KMS-11 (cell line): ENCODE measurements at regions not wholly inside any gene's neighbourhood (a gene's known extent, or its start where the extent isn't known, plus 50 kb on each side); places are given as distances from the start of the nearest gene placed in this dataset.

ENCODE experiments used
- H2AFZ ChIP-seq: fragments of 200-600 bp; sonication (generic); 2 replicates; pipeline ENCODE4 v1.6.1; 2016; ENCODE audit warnings: antibody characterized with exemption, mixed run types, low read depth
- H3K27ac ChIP-seq: fragments of 200-600 bp; sonication (generic); 2 replicates; pipeline ENCODE4 v1.6.1; 2016; ENCODE audit warnings: mild to moderate bottlenecking, mixed run types
- H3K27me3 ChIP-seq: fragments of 200-600 bp; sonication (generic); 2 replicates; pipeline ENCODE4 v1.6.1; 2017; ENCODE audit warnings: mild to moderate bottlenecking, low read depth, mixed run types, moderate library complexity; ENCODE audit not compliant: insufficient read depth
- H3K36me3 ChIP-seq: fragments of 200-600 bp; sonication (generic); 2 replicates; pipeline ENCODE4 v1.6.1; 2017; ENCODE audit warnings: mild to moderate bottlenecking, mixed run types; ENCODE audit not compliant: insufficient read depth
- H3K4me1 ChIP-seq: fragments of 200-600 bp; sonication (generic); 2 replicates; pipeline ENCODE4 v1.6.1; 2016; ENCODE audit warnings: mild to moderate bottlenecking, low read depth, mixed run types; ENCODE audit not compliant: poor library complexity, severe bottlenecking
- H3K4me2 ChIP-seq: fragments of 200-600 bp; sonication (generic); 2 replicates; pipeline ENCODE4 v1.7.0; 2016; ENCODE audit warnings: mild to moderate bottlenecking, mixed run types
- H3K4me3 ChIP-seq: fragments of 200-600 bp; sonication (generic); IDR thresholded peaks from 2 replicates; pipeline ENCODE4 v1.6.1; 2017; ENCODE audit warnings: low read depth, low read length, mixed read lengths; ENCODE audit not compliant: insufficient read depth
- H3K79me2 ChIP-seq: fragments of 200-600 bp; sonication (generic); 2 replicates; pipeline ENCODE4 v1.6.1; 2016; ENCODE audit warnings: low read depth, mixed run types; ENCODE audit not compliant: insufficient read depth
- H3K9ac ChIP-seq: fragments of 200-600 bp; sonication (generic); 2 replicates; pipeline ENCODE4 v1.6.1; 2016; ENCODE audit warnings: mild to moderate bottlenecking, mixed run types
- H4K20me1 ChIP-seq: fragments of 200-600 bp; sonication (generic); 2 replicates; pipeline ENCODE4 v1.6.1; 2016; ENCODE audit warnings: mild to moderate bottlenecking, mixed run types; ENCODE audit not compliant: insufficient read depth
- TF ChIP-seq, protein P1 (sequence below): fragments of 200-600 bp; sonication (generic); conservative IDR thresholded peaks from 2 replicates; pipeline ENCODE4 v1.6.1; 2017; ENCODE audit warnings: low read depth, mild to moderate bottlenecking, antibody characterized with exemption, low read length, moderate library complexity, mixed read lengths

DNA sequence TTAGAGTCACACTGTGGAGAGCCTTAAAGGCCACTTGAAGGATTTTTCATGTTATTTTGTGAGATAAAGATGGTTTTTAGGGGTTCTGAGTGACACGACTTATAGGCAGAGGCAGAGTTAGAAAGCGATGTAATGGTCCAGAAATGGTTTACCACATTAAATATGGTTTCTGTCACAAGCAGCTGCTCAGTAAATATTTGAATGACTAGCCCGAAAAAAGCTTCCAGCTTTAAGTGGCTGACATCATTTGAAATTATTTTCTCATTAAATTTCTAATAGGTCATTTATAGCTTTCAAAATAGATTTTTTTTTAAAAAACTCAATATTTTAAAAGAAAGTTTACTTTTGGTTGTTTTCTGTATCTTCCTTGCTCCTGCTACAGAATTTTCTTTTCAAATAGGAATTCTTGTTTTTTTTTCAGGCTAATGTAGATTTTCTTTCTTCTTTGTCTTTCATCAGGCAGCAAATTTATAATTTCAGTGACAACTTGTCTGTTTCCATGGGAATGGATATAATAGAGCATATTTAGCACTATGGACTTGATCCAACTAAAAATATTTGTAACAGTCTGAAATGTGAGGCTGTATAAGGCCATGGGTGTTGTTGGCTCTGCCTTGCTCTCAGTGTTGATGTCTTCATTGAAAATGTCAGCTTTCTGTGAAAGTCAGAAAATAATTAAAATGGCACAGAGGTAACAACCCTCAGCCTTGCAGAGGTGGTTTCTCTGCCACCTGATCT lies 700.0 kb downstream of the TMTC2 start:
- no peak overlapping the region for H2AFZ ChIP-seq

DNA sequence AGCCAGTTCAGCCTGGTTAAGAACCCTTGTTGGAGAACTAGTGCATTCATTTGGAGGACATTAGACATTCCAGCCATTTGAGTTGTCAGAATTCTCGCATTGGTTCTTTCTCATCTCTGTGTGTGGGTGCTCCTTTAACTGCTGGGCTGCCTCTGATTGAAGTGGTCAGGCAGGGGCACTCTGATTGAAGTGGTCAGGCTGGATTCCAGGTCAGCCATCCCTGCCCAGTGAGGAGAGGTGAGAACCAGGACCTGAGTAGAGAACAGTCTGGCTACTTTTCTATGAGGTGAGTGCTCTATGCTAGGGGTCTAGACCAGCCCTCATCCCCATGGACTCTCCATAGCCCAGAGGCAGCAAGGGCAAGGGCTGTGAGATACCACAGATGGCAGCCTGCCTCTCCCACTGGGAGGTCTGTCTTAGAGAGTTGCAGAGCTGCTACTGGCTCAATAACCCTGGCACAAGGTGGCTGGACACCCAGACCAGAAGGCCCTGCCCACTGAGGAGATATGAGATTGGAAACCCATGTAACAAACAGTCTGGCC lies 691.6 kb downstream of the TMTC2 start:
- Histone ChIP-seq H3K9ac (no peak overlapping the region), H3K79me2 (no peaks in the 10 kb centered on the region), H2AFZ (no peak overlapping the region), H3K4me3 (no peak overlapping the region), H3K27ac (no peak overlapping the region), H3K4me1 (no peaks in the 10 kb centered on the region), H4K20me1 (no peaks in the 10 kb centered on the region), H3K4me2 (no peak overlapping the region), H3K36me3 (no peaks in the 10 kb centered on the region), H3K27me3 (no peaks in the 10 kb centered on the region)
- TF ChIP-seq, protein P1, sequence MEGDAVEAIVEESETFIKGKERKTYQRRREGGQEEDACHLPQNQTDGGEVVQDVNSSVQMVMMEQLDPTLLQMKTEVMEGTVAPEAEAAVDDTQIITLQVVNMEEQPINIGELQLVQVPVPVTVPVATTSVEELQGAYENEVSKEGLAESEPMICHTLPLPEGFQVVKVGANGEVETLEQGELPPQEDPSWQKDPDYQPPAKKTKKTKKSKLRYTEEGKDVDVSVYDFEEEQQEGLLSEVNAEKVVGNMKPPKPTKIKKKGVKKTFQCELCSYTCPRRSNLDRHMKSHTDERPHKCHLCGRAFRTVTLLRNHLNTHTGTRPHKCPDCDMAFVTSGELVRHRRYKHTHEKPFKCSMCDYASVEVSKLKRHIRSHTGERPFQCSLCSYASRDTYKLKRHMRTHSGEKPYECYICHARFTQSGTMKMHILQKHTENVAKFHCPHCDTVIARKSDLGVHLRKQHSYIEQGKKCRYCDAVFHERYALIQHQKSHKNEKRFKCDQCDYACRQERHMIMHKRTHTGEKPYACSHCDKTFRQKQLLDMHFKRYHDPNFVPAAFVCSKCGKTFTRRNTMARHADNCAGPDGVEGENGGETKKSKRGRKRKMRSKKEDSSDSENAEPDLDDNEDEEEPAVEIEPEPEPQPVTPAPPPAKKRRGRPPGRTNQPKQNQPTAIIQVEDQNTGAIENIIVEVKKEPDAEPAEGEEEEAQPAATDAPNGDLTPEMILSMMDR: no peak

More for the DNA sequence above, 700.0 kb downstream of the TMTC2 start:
- no peaks in the 10 kb centered on the region for H3K36me3 ChIP-seq
- H3K27me3 ChIP-seq: no peaks in the 10 kb centered on the region
- no peaks in the 10 kb centered on the region for H3K4me1 ChIP-seq
- no peak overlapping the region for H3K4me3 ChIP-seq
- TF ChIP-seq, protein P1: no peak
- H3K4me2 ChIP-seq: no peak overlapping the region
- H3K79me2 ChIP-seq: no peaks in the 10 kb centered on the region
- H3K9ac ChIP-seq: no peak overlapping the region
- no peak overlapping the region for H3K27ac ChIP-seq
- no peaks in the 10 kb centered on the region for H4K20me1 ChIP-seq

DNA sequence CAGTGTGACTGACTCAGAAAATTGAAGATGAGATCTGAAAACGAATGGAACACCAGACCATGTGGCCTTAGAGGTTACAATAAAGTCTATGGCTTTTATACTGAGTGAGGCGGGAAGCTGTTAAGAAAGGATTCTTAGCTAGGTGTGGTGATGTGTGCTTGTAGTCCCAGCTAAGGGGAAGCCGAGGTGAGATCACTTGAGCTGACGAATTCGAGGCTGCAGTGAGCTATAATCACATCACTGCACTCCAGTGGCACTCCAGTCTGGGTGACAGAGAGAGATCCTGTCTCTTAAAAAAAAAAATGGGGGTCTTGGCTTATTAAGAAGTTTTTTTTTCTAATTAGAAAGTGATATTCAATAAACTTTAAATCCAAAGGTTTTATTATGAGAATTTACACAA lies 678.6 kb downstream of the TMTC2 start:
- H3K4me1 ChIP-seq: no peaks in the 10 kb centered on the region
- no peaks in the 10 kb centered on the region for H3K36me3 ChIP-seq
- H3K4me3 ChIP-seq: no peak overlapping the region
- no peaks in the 10 kb centered on the region for H4K20me1 ChIP-seq
- no peaks in the 10 kb centered on the region for H3K79me2 ChIP-seq
- H3K27me3 ChIP-seq: no peaks in the 10 kb centered on the region
- TF ChIP-seq, protein P1: no peak
- no peak overlapping the region for H3K4me2 ChIP-seq
- no peak overlapping the region for H3K9ac ChIP-seq
- H3K27ac ChIP-seq: no peak overlapping the region
- no peak overlapping the region for H2AFZ ChIP-seq

DNA sequence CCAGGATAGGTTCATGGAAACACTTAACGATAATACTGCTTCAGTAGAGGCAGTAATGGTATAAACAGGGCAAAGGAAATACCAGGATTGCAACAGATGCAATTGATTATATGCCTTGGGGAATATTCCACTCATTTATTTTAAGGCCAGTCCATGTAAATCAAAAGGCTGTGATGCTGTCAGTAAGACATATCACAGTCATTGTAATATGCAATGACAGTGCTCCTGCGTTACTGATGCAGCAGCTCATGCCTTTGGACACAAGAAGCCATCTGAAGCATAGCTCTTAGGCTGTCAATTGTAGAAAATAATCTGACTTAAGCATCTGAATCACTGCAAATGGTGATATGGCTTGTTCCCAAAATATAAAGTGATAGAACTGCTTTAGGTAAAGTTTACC lies 674.8 kb downstream of the TMTC2 start:
- no peaks in the 10 kb centered on the region for H3K27me3 ChIP-seq
- no peaks in the 10 kb centered on the region for H3K79me2 ChIP-seq
- H3K4me1 ChIP-seq: no peaks in the 10 kb centered on the region
- no peak overlapping the region for H3K9ac ChIP-seq
- no peak overlapping the region for H3K4me3 ChIP-seq
- H2AFZ ChIP-seq: no peak overlapping the region
- no peak overlapping the region for H3K27ac ChIP-seq
- H4K20me1 ChIP-seq: no peaks in the 10 kb centered on the region
- no peaks in the 10 kb centered on the region for H3K36me3 ChIP-seq
- TF ChIP-seq, protein P1: no peak
- no peak overlapping the region for H3K4me2 ChIP-seq
